ENCODE measurements at regions not wholly inside any gene's neighbourhood (a gene's known extent, or its start where the extent isn't known, plus 50 kb on each side); places are given as distances from the start of the nearest gene placed in this dataset.

GRCh38 chr3:26084629-26085028, 294.7 kb downstream of the OXSM start:
- no peaks in the 10 kb centered on the region for H3K36me3 ChIP-seq (ENCODE audit: control insufficient read depth in 2 of 2, extremely low read depth in 1 of 2, insufficient read depth in 2 of 2, low read length in 2 of 2)
- no peaks in the 10 kb centered on the region for H3K27me3 ChIP-seq (ENCODE audit: control insufficient read depth, extremely low read depth, insufficient read depth, low read length)
- no peaks in the 10 kb centered on the region for H3K4me1 ChIP-seq (ENCODE audit: control insufficient read depth, extremely low read depth, insufficient read depth, low read length)
- no peaks in the 10 kb centered on the region for H3K79me2 ChIP-seq (ENCODE audit: control insufficient read depth, insufficient read depth, low read length)
- DNase-seq (ENCODE audit: low read depth, low spot score) (no peak), FAIRE-seq (no peak)
- H3K4me2 ChIP-seq (ENCODE audit: control insufficient read depth, extremely low read depth, insufficient read depth, low read depth, low read length) = no peak overlapping the region
- no peak overlapping the region for H3K27ac ChIP-seq (ENCODE audit: control insufficient read depth, insufficient read depth, low read length)
- H4K20me1 ChIP-seq (ENCODE audit: control insufficient read depth, extremely low read depth, insufficient read depth, low read length) = no peaks in the 10 kb centered on the region
- H3K9me1 ChIP-seq (ENCODE audit: control insufficient read depth, extremely low read depth, insufficient read depth, low read length) = no peaks in the 10 kb centered on the region
- no peak for TF ChIP-seq CTCF (optimal IDR thresholded peaks at IDR 0.05 in 1 of 3, IDR thresholded peaks at IDR 0.05 in 1 of 3, conservative IDR thresholded peaks at IDR 0.05 in 1 of 3; ENCODE audit: extremely low read depth in 1 of 3, insufficient read depth in 2 of 3, low read length in 3 of 3)
- no peak for TF ChIP-seq EZH2 (IDR thresholded peaks at IDR 0.05; ENCODE audit: low read length)
- dilution Hi-C loops (cut with MboI; ENCODE audit: extremely low pct_ligation_motif_present, low sequenced_read_pairs) = no loop called here
- no peak overlapping the region for H3K4me3 ChIP-seq (ENCODE audit: control insufficient read depth in 2 of 3, extremely low read depth in 1 of 3, insufficient read depth in 2 of 3, low read depth in 1 of 3, low read length in 3 of 3)
- H3K9me3 ChIP-seq (ENCODE audit: control insufficient read depth, low read depth, low read length) = no peaks in the 10 kb centered on the region
- H2AFZ ChIP-seq (ENCODE audit: control insufficient read depth, low read length) = no peak overlapping the region
- no peak overlapping the region for H3K9ac ChIP-seq (ENCODE audit: control insufficient read depth, extremely low read depth, insufficient read depth, low read length)

GRCh38 chr3:26087751-26088150, 297.9 kb downstream of the OXSM start:
- H3K79me2 ChIP-seq (ENCODE audit: control insufficient read depth, insufficient read depth, low read length) = no peaks in the 10 kb centered on the region
- H3K27ac ChIP-seq (ENCODE audit: control insufficient read depth, insufficient read depth, low read length) = no peak overlapping the region
- H3K4me1 ChIP-seq (ENCODE audit: control insufficient read depth, extremely low read depth, insufficient read depth, low read length) = no peaks in the 10 kb centered on the region
- no peak overlapping the region for H3K4me3 ChIP-seq (ENCODE audit: control insufficient read depth in 2 of 3, extremely low read depth in 1 of 3, insufficient read depth in 2 of 3, low read depth in 1 of 3, low read length in 3 of 3)
- no peaks in the 10 kb centered on the region for H3K9me3 ChIP-seq (ENCODE audit: control insufficient read depth, low read depth, low read length)
- H2AFZ ChIP-seq (ENCODE audit: control insufficient read depth, low read length) = no peak overlapping the region
- no peaks in the 10 kb centered on the region for H4K20me1 ChIP-seq (ENCODE audit: control insufficient read depth, extremely low read depth, insufficient read depth, low read length)
- H3K4me2 ChIP-seq (ENCODE audit: control insufficient read depth, extremely low read depth, insufficient read depth, low read depth, low read length) = no peak overlapping the region
- no peak for TF ChIP-seq CTCF (optimal IDR thresholded peaks at IDR 0.05 in 1 of 3, IDR thresholded peaks at IDR 0.05 in 1 of 3, conservative IDR thresholded peaks at IDR 0.05 in 1 of 3; ENCODE audit: extremely low read depth in 1 of 3, insufficient read depth in 2 of 3, low read length in 3 of 3)
- TF ChIP-seq EZH2 (IDR thresholded peaks at IDR 0.05; ENCODE audit: low read length) = no peak
- H3K27me3 ChIP-seq (ENCODE audit: control insufficient read depth, extremely low read depth, insufficient read depth, low read length) = no peaks in the 10 kb centered on the region
- dilution Hi-C loops (cut with MboI; ENCODE audit: extremely low pct_ligation_motif_present, low sequenced_read_pairs) = no loop called here
- no peaks in the 10 kb centered on the region for H3K36me3 ChIP-seq (ENCODE audit: control insufficient read depth in 2 of 2, extremely low read depth in 1 of 2, insufficient read depth in 2 of 2, low read length in 2 of 2)
- no peaks in the 10 kb centered on the region for H3K9me1 ChIP-seq (ENCODE audit: control insufficient read depth, extremely low read depth, insufficient read depth, low read length)
- H3K9ac ChIP-seq (ENCODE audit: control insufficient read depth, extremely low read depth, insufficient read depth, low read length) = no peak overlapping the region
- DNase-seq (ENCODE audit: low read depth, low spot score) = no peak
- no peak for FAIRE-seq

Data from keratinocyte (primary cell).